MCF 10A (cell line): ENCODE measurements at regions not wholly inside any gene's neighbourhood (a gene's known extent, or its start where the extent isn't known, plus 50 kb on each side); places are given as distances from the start of the nearest gene placed in this dataset.

ENCODE experiments used
- BruUV-seq: library from RNA; stranded (reverse); fragments of 400-500 nt; replicated peaks from 2 replicates; lab custom pipeline; 2021; lab: Mats Ljungman, UMichigan
- CTCF ChIA-PET: fragments of 300-600 bp; sonication (Branson Sonifier 250); formaldehyde crosslinking; extraction: SDS; loops from one replicate; lab custom pipeline; 2021; ENCODE audit warnings: antibody characterized with exemption, inconsistent platforms; lab: Yijun Ruan, JAX
- POLR2A ChIA-PET: fragments of 300-600, 350-650 bp; sonication (Branson Sonifier 250); formaldehyde crosslinking; extraction: SDS; loops from one replicate; lab custom pipeline; 2020; ENCODE audit warnings: antibody characterized with exemption, inconsistent platforms; lab: Yijun Ruan, JAX
- DNase-seq: peaks from one replicate; pipeline ENCODE4 v3.0.0-alpha.2; 2018; ENCODE audit not compliant: unreplicated experiment
- H3K27ac Mint-ChIP-seq: one replicate; pipeline ENCODE4 v1.8.0; 2022; ENCODE audit warnings: mild to moderate bottlenecking, low read depth, mixed read lengths; ENCODE audit not compliant: unreplicated experiment
- H3K27me3 Mint-ChIP-seq: one replicate; pipeline ENCODE4 v1.8.0; 2022; ENCODE audit warnings: mixed read lengths; ENCODE audit not compliant: insufficient read depth, unreplicated experiment
- H3K36me3 Mint-ChIP-seq: one replicate; pipeline ENCODE4 v1.8.0; 2022; ENCODE audit warnings: mild to moderate bottlenecking, moderate library complexity, mixed read lengths; ENCODE audit not compliant: insufficient read depth, unreplicated experiment
- H3K4me1 Mint-ChIP-seq: one replicate; pipeline ENCODE4 v1.8.0; 2022; ENCODE audit warnings: mixed read lengths; ENCODE audit not compliant: insufficient read depth, unreplicated experiment
- H3K4me3 Mint-ChIP-seq: one replicate; pipeline ENCODE4 v1.8.0; 2022; ENCODE audit warnings: mild to moderate bottlenecking, moderate library complexity, mixed read lengths; ENCODE audit not compliant: unreplicated experiment
- H3K9me3 Mint-ChIP-seq: one replicate; pipeline ENCODE4 v1.8.0; 2022; ENCODE audit warnings: mixed read lengths; ENCODE audit not compliant: unreplicated experiment
- CTCF ChIP-seq: fragments of 200-600 bp; IDR thresholded peaks from one replicate; pipeline ENCODE4 v1.8.0; 2022; ENCODE audit warnings: antibody characterized with exemption, mild to moderate bottlenecking; ENCODE audit not compliant: unreplicated experiment
- intact Hi-C: fragments of 100-400 bp; cut with micrococcal nuclease; formaldehyde crosslinking; loops from 2 replicates; pipeline ENCODE4 v1.14.1; 2022

- H3K4me1 Mint-ChIP-seq, result peaks cover 16% of the 10 kb centered on the region
- no peaks in the 10 kb centered on the region for H3K27me3 Mint-ChIP-seq
- H3K4me3 Mint-ChIP-seq, result no peak overlapping the region
- POLR2A ChIA-PET, result no interaction called here
- no peak for TF ChIP-seq CTCF
- H3K36me3 Mint-ChIP-seq, result no peaks in the 10 kb centered on the region
- BruUV-seq, result no TSS peak
- intact Hi-C loops, result no loop called here
- CTCF ChIA-PET, result no interaction called here
- DNase-seq, result peak; percentile 24
- H3K9me3 Mint-ChIP-seq, result no peaks in the 10 kb centered on the region
- no peak overlapping the region for H3K27ac Mint-ChIP-seq
Observed at GRCh38 chr3:43190670-43191069, 84.8 kb upstream of the POMGNT2 start.

- POLR2A ChIA-PET, result no interaction called here
Observed at GRCh38 chr3:43187836-43188479, 82.1 kb upstream of the POMGNT2 start.

GRCh38 chr3:43185983-43186314, 80.1 kb upstream of the POMGNT2 start:
- ChIA-PET CTCF (interaction anchor here (1.2 kb wide), 1 partner anchor 224 kb away, joined by 5 read pairs; no protein-coding TSS in a partner anchor), POLR2A (interaction anchor here (1.0 to 1.3 kb wide), 2 partner anchors 9 to 18 kb away, joined by 3 to 4 read pairs; no protein-coding TSS in a partner anchor)
- intact Hi-C loops, result no loop called here
- no peak for TF ChIP-seq CTCF
- Mint-ChIP-seq H3K4me3 (no peak overlapping the region), H3K27ac (no peak overlapping the region), H3K36me3 (no peaks in the 10 kb centered on the region), H3K9me3 (no peaks in the 10 kb centered on the region), H3K27me3 (no peaks in the 10 kb centered on the region), H3K4me1 (peaks cover 31% of the 10 kb centered on the region)
- DNase-seq, result no peak
- BruUV-seq, result no TSS peak

More at GRCh38 chr3:43187836-43188479, 82.1 kb upstream of the POMGNT2 start:
- no peak overlapping the region for H3K4me3 Mint-ChIP-seq
- DNase-seq, result no peak
- H3K27ac Mint-ChIP-seq, result no peak overlapping the region
- CTCF ChIA-PET, result interaction anchor here (0.5 kb wide), 1 partner anchor 36 kb away, joined by 3 read pairs; no protein-coding TSS in a partner anchor
- peaks cover 24% of the 10 kb centered on the region for H3K4me1 Mint-ChIP-seq
- H3K9me3 Mint-ChIP-seq, result no peaks in the 10 kb centered on the region
- BruUV-seq, result no TSS peak
- H3K36me3 Mint-ChIP-seq, result no peaks in the 10 kb centered on the region
- H3K27me3 Mint-ChIP-seq, result no peaks in the 10 kb centered on the region
- TF ChIP-seq CTCF, result no peak
- intact Hi-C loops, result no loop called here

GRCh38 chr3:43185274-43185982, 79.5 kb upstream of the POMGNT2 start:
- no peaks in the 10 kb centered on the region for H3K9me3 Mint-ChIP-seq
- intact Hi-C loops, result no loop called here
- POLR2A ChIA-PET, result interaction anchor here (1.0 to 1.3 kb wide), 2 partner anchors 9 to 18 kb away, joined by 3 to 4 read pairs; no protein-coding TSS in a partner anchor
- no peak for TF ChIP-seq CTCF
- no peak for DNase-seq
- H3K27ac Mint-ChIP-seq, result no peak overlapping the region
- no peak overlapping the region for H3K4me3 Mint-ChIP-seq
- CTCF ChIA-PET, result interaction anchor here (1.2 to 1.5 kb wide), 2 partner anchors 24 to 224 kb away, joined by 4 to 5 read pairs; no protein-coding TSS in a partner anchor
- BruUV-seq, result TSS peak; percentile 76
- no peaks in the 10 kb centered on the region for H3K27me3 Mint-ChIP-seq
- H3K36me3 Mint-ChIP-seq, result no peaks in the 10 kb centered on the region
- peaks cover 31% of the 10 kb centered on the region for H3K4me1 Mint-ChIP-seq
